D721Med (cell line): ENCODE measurements at regions not wholly inside any gene's neighbourhood (a gene's known extent, or its start where the extent isn't known, plus 50 kb on each side); places are given as distances from the start of the nearest gene placed in this dataset.

Experiments used
- DNase-seq: peaks from one replicate; pipeline ENCODE4 v3.0.0; 2011; ENCODE audit warnings: low spot score; ENCODE audit not compliant: insufficient read length
- FAIRE-seq: peaks from 2 replicates; lab custom pipeline; 2011; peaks lifted over from hg19 to GRCh38; lab: Jason Lieb, UNC
- CTCF ChIP-seq: IDR thresholded peaks from 2 replicates; pipeline ENCODE4 v1.5.1; 2012; ENCODE audit warnings: mild to moderate bottlenecking, control low read depth; ENCODE audit not compliant: insufficient read depth; ENCODE audit errors: missing control alignments

GRCh38 chr18:60649107-60649506, 276.5 kb upstream of the MC4R start:
- no peak for TF ChIP-seq CTCF
- FAIRE-seq (no peak), DNase-seq (no peak)

GRCh38 chr18:60649842-60650536, 277.4 kb upstream of the MC4R start:
- DNase-seq (no peak), FAIRE-seq (no peak)
- TF ChIP-seq CTCF, result no peak

- FAIRE-seq (no peak), DNase-seq (no peak)
- TF ChIP-seq CTCF, result no peak
Measured at GRCh38 chr18:60654298-60654697, 281.7 kb upstream of the MC4R start.

- no peak for FAIRE-seq
- DNase-seq, result no peak
- TF ChIP-seq CTCF, result no peak
Measured at GRCh38 chr18:60656553-60656952, 284.0 kb upstream of the MC4R start.

- TF ChIP-seq CTCF, result no peak
- FAIRE-seq (no peak), DNase-seq (no peak)
Measured at GRCh38 chr18:60662491-60662890, 289.9 kb upstream of the MC4R start.

GRCh38 chr18:60663060-60663989, 290.8 kb upstream of the MC4R start:
- no peak for TF ChIP-seq CTCF
- no peak for DNase-seq
- FAIRE-seq, result no peak

GRCh38 chr18:60664736-60665135, 292.2 kb upstream of the MC4R start:
- TF ChIP-seq CTCF, result no peak
- FAIRE-seq (peak; percentile 98), DNase-seq (no peak)
